Lower leg skin (tissue), 3 donors: ENCODE measurements at regions not wholly inside any gene's neighbourhood (a gene's known extent, or its start where the extent isn't known, plus 50 kb on each side); places are given as distances from the start of the nearest gene placed in this dataset.

Source experiments
- CTCF ChIP-seq, 3 donors: fragments of 450-650 bp; IDR thresholded peaks; one replicate each; pipeline ENCODE4 v1.5.1; 2016; ENCODE audit warnings: antibody characterized with exemption in 3 of 3, mild to moderate bottlenecking in 3 of 3, moderate library complexity in 2 of 3
- POLR2A ChIP-seq, 2 donors: fragments of 450-650 bp; IDR thresholded peaks; one replicate each; pipeline ENCODE4 v1.6.1; 2016 to 2017; ENCODE audit warnings: antibody characterized with exemption in 2 of 2, mild to moderate bottlenecking in 1 of 2, moderate library complexity in 1 of 2

DNA sequence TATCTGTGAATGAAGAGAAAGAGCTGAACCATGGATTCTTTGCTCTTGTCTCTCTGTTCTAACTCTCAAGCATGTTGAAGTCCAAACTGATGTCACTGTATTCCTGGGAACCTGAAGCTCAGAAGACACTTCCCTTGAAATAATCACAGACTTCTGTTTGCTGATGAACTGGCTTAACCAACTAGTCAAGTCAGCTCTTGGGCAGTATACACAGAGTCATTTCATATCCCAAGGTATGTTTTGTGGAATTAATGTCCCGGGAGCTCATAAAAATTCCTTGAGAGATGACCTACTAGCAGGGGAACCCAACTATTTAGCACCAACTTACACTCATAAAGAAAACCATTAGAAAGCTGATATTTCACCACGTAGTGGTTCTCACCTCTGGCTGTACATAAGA is 156.6 kb downstream of the NR4A2 start:
- no peak for TF ChIP-seq CTCF (IDR thresholded peaks at IDR 0.05)
- no peak for TF ChIP-seq POLR2A (IDR thresholded peaks at IDR 0.05)
